Activated CD4-positive, alpha-beta T cell treated with anti-CD3 and anti-CD28 coated beads, Interleukin-2, Interleukin-4, amounts not matched to agents 100 ng/mL and 50 ng/mL, durations not matched to agents 16 hours and 8 hours (primary cell): ENCODE measurements at regions not wholly inside any gene's neighbourhood (a gene's known extent, or its start where the extent isn't known, plus 50 kb on each side); places are given as distances from the start of the nearest gene placed in this dataset.
"Not testable (repeated sequence)": the region's sequence is repeated elsewhere in the genome, so short reads cannot be mapped to it uniquely, and the experiment has no call there.

Experiments used
- DNase-seq: peaks from one replicate; pipeline ENCODE4 v3.0.0-alpha.2; 2020; ENCODE audit warnings: low spot score

DNA sequence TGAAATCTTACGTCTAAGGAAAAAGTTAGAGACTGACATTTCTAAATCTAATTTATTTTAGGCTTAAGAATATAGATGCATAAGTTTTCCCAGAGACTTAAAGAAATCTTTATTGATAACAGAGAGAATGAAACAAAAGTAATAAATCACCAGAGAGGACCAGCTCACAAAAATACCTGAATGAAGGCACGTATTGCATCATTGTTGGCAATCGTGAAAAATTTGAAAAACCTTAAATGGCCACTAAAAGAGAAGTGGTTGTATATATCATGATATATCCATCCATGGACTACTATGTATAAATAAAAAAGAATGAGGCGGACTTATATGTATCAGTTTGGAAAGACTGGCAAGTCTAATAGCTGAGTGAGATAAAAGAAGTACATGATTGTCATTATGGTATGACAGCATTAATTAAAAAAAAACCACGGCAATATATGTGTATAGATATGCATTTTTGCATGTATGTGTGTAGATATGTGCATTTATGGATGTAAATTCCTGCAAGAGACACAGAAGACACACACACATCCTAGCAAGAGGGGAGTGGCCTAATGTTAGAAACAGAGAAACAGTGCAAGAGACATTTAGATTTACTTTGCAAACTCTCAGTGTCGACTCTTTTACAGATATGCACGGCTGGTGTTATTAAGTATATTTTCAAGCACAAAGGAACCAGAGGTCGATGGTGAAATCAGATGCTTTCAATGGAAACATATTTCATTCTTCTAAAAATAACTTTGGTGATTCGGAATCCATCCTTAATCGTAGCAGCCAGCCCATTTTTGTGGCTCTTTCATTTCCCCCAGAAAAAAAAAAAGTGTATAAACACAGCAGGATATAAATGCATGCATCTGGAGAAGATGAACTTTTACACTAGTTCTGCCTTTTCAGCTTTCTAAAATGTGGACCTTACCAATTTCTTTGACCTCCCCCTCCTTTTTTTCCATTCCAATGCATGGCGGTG, 156.1 kb upstream of the SALL4 start:
- no peak for DNase-seq

DNA sequence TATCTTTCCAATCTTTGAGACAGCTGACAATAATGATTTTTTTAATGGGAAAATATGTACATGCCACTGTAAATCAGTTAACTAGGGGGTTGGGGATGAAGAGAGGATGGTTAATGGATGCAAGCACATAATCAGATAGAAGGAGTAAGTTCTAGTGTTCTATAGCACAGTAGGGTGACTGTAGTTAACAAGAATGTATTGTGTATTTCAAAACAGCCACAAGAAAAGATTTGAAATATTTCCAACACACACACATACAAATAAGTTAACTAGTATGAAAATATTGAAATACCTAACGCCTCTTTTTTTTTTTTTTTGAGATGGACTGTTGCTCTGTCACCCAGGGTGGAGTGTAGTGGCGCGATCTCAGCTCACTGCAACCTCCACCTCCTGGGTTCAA, 153.4 kb upstream of the SALL4 start:
- no peak for DNase-seq

DNA sequence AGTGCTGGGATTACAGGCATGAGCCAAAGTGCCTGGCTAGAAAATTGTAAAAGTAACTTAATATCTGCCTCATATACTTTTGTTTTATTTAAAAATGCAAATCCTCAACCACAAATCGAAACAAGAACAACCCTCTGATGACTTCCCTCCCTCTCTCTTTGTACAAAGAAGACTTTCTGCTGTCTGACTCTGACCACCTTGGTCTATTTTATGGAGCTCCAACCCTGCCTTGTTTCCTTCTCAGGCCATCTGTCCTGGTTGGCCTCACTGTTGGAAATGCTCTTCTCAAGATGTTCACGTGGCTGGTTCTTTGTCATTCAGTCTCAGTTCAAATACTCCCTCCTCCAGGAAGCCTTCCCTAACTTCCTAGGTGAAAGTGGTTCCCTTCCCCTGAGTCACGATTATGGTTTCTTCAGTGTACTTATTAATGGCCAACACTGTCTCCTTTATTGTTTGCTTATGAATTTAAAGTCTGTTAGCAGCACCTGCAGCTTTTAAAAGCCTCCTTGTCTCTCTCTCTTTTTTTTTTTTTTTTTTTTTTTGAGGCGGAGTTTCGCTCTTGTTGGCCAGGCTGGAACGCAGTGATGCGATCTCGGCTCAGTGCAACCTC, 151.5 kb upstream of the SALL4 start:
- no peak for DNase-seq

DNA sequence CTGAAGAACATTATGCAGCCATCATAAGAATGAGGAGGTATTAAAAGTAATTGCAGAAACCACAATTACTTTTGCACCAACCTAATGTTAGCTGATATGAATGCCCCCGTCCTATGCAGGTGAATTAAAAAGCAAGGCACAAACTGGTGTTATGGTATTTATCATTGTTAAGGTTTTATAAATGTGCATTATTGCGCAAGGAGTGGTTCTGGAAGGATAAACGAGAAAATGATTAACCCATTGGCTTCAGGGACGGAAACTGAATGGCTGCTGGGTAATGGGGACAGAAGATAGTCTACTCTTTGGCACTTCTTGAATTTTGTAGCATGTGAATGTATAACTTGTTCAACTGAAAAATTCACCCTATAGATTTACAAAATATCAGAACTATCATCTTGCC, 148.6 kb upstream of the SALL4 start:
- DNase-seq: no peak

DNA sequence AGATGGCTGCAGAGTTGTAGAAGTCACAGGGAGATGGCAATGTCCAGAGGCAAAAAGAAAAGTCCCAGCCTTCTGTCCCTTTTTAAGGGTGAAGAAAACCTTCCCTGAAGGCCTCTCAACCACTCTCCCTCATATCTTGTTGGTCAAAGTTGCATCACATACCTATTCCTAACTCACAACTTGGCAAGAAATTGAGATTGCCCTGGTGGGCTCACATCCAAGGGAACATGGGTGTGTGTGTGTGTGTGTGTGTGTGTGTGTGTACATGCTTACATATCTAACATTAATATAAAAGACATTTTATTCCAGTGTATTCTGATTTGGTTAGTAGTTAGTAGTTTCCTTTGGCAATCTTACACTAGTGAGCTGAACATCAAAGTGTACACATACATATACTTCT, 144.3 kb upstream of the SALL4 start:
- no peak for DNase-seq

DNA sequence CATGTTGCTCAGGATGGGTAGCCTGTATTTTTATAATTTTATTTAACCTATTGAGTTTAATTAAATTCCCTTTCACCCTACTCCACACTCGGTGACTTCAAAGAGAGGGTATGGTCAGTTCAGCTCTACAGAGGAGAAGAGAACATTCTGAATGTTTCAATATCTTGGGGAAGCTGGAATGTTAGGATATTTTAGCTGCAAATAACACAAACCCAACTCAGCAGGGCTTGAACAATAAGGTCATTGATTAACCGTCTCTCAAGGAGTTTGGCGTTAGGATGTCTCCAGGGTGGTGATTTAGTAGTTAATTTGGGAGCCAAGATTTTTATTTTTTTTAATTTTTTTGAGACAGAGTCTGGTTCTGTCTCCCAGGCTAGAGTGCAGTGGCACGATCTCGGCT, 143.6 kb upstream of the SALL4 start:
- no peak for DNase-seq

DNA sequence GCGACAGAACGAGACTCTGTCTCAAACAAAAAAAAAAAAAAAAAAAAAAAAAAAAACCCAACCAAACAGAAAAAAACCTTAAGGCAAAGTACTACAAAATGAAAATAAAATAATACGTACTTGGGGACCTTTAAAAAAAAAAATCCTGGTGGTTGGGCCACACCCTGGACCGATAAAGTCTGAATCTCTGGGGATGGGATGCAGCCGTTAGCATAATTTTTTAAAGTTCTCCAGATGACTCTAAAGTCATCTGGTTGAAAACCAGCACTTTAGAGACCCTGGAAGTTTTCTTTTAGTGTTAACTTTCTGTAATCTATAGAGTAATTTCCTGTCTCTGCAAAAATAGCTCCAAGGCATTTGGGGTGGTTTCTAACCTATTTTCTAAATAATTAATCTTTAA, 142.9 kb upstream of the SALL4 start:
- DNase-seq: no peak

DNA sequence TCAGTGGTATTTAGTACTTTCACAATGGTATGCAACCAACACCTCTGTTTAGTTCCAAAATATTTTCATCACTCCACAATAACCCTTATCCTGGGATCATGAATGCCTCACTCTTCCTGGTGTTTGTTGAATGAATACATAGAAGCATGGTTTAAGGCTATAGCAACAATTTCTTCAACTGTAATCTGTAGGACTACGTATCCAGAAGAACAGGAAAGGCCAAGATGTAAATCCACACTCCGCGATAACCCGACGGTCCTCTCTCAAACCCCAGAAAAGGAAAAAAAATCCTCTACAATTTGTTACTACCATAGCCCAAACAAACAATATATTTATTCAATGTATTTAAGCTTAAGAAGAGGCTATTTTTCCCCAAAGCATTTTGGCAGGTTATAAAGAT, 141.4 kb upstream of the SALL4 start:
- no peak for DNase-seq

DNA sequence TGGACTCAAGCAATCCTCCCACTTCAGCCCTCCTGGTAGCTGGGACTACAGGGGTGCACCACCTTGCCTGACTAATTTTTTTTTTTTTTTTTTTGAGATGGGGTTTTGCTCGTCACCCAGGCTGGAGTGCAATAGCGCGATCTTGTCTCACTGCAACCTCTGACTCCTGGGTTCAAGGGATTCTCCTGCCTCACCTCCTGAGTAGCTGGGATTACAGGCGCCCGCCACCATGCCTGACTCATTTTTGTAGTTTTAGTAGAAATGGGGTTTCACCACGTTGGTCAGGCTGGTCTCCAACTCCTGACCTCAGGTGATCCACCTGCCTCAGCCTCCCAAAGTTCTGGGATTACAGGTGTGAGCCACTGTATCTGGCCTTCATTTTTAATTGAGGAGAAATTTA, 141.0 kb upstream of the SALL4 start:
- DNase-seq: not testable (repeated sequence)

DNA sequence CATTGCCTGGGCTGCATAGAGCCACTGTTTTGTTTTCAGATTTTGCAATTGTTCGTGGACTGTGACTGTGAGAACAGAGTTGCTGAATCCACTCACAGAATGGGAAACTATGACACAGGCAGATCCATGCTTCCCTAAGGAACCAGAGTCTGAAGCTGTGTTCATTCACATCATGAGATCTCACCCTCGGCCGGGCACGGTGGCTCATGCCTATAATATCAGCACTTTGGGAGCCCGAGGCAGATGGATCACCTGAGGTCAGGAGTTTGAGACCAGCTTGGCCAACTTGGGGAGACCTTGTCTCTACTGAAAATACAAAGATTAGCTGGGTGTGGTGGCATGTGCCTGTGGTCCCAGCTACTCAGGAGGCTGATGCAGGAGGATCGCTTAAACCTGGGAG, 139.2 kb upstream of the SALL4 start:
- no peak for DNase-seq

DNA sequence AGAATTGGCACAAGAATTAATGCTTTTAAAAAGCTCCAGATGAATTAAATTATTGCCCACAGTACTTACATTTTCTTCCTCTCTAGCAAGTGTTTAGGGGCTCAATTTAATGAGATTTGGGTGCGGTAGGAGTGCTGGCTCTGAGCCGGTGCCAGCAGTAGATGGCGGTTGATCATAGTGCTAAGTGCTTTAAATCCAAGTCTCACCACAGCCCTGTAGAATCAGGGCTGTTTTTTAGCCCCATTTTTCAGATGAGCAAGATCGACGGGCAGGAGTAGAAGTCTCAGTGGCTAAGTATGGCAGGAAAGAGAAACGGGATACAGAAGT, 136.9 kb upstream of the SALL4 start:
- DNase-seq: no peak

DNA sequence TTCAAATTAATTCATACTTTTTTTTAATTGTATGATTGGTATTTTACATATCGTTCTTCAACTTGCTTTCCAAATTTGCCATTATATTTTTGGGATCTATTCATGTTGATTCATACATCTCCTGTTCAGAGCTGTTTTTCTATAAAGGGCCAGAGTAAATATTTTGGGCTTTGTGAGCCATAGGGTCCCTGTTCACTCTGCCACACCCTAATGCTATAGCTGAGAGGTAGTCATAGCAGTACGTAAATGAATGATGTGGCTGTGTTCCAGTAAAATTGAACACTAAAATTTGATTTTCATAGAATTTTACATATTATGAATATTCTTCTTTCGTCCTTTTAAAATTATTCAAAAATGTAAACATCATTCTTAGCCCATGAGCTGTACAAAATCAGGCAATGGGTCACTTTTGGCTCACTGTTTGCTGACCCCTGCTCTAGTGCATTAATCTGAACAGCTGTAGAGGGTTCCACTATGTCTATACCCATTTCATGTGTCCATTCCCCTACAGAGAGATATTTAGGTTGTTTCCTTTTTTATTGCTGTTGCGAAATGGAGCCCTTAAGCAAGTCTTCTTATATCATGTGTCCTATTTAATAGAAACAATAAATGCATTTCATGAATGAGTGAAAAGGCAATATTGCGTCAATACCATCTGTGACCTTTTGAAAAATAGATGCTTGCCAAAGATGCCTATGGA, 136.4 kb upstream of the SALL4 start:
- no peak for DNase-seq

DNA sequence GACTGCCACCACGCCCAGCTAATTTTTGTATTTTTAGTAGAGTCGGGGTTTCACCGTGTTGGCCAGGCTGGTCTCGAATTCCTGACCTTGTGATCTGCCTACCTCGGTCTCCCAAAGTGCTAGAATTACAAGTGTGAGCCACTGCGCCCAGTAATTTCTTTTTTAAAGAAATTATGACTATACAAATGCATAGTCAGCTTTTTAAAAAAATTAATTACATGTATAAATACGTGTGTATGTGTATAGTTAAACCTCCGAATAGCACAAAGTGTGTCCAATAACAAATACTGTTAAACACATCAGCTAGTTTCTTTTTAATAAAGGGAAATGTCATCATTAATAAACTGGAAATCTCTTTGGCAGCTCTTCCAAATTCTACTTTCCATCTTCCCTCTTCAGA, 135.5 kb upstream of the SALL4 start:
- no peak for DNase-seq

DNA sequence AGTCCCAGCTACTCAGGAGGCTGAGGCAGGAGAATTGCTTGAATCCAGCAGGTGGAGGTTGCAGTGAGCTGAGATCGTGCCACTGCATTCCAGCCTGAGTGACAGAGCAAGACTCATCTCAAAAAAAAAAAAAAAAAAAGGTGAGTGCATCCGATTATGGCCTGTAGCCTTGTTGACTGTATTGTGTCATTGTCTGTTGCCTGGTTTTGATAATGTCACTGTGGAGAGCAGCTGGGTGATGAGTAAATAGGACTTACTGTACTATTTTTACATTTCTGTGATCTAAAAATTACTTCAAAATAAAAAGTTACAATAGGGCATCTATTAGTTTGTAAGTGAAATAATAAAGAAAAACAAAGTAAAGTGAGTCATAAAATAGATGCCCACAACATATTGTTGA, 134.1 kb upstream of the SALL4 start:
- no peak for DNase-seq

DNA sequence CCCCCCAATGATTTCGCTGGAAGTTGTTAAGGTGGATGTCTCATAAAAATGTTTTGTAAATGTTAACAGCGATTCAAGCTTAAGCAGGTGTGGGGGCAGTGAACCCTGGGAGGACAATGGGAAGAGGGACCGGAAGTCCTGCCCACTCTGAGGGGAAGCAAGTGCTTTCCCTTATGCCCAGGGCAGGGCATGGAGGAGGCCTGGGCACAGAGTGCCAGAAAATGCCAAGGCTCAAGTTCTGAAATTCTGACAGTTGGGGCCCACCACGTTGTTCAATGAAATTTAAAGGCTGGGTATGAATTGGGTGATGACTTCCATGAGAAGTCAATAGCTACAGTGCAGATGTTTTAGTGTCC, 132.7 kb upstream of the SALL4 start:
- no peak for DNase-seq

DNA sequence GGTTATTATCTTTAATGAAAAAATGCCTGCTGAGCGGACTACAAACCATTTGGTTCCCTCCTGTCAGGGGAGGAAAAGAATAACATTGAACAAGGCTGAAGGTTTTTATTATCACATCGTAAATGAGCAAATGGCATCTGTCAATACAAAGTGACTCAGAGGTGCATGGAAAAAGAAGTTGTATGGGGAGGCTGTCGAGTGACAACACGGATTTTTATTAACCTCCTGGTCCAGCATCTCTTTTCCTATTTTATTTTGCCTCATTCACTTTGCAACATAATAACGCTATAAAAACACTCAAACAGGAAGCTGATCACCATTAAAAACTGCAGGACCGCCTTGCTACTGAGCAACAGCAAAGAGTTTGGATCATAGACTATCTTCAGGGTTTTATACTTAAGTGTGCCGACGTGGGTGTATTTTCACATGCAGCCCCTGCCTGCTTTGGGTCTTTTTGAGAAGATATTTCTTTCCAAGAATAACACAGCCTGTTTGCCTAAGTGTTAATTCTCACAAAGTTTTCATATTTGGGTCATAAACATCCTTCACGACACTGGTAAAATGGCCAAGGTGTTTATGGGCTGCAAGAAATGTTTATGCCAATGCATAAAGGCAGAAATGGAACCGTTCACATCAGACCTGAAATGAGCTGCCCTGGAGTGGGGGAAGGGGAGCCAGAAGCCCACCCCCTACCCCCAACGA, 132.1 kb upstream of the SALL4 start:
- DNase-seq: no peak

DNA sequence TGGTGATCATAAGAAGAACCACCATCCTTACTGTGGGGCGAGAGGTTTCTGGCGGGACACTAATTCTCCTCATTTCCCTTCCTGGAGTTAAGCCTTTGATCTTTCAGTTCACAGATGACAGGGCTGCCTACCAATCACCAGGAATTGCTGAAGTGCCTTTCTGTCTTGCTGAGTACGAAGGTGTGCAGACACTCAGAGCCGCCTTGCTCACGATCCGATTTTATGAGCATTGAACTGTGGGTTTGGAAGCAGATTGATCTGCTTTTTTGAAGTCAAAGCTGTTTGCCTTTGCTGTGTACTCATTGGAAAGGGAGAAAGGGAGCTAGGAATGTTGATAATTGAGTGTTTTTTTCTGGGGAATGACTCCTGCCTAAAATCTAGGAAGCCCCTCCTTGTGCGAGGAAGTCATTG, 129.1 kb upstream of the SALL4 start:
- DNase-seq: no peak

DNA sequence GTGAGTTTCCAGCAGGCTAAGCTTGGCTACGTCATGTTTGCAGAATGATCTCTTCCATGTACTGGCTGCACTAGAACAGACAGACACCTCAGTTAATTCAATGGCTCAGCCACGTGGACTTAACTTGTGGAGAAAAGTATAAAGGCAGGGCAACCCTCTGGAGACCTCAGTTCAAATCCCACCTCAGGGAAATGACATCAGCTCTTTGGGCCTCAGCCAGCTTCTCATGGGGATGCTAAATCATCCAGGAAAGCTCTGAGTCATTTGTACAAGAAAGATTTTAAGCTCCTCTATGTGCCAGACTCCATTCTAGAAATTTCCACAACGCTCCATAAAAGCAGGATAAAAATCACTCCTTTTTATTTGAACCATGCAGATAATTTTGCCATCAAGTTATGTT, 128.5 kb upstream of the SALL4 start:
- DNase-seq: no peak

DNA sequence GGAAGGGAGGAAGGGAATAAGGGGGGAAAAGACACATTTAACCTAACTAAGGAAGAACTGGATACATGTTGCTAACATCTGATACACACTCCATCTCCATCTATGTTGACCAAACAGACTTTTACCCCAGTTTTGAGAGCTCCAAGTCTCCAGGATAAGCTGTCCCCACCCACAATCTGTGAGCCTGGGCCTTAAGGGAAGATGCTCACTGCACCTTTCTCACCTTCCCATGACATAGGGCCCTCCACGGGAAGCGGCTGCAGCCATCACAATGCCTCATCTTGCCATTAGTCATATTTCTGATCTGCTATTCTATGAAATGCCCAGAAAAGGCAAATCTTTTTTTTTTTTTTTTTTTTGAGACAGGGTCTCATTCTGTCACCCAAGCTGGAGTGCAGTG, 126.6 kb upstream of the SALL4 start:
- no peak for DNase-seq

DNA sequence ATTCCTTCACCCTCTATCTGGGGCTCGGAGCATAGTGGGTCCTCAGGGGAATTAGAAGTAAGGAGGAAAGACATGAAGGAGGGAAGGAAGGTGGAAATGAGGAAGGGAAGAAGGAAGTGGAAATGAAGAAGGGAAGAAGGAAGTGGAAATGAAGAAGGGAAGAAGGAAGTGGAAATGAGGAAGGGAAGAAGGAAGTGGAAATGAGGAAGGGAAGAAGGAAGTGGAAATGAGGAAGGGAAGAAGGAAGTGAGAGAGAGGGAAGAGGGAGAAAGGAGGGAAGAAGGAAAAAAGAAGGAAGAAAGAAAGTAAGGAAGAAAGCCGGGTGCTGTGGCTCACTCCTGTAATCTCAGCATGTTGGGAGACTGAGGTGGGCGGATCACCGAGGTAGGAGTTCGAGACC, 125.6 kb upstream of the SALL4 start:
- DNase-seq: not testable (repeated sequence)

DNA sequence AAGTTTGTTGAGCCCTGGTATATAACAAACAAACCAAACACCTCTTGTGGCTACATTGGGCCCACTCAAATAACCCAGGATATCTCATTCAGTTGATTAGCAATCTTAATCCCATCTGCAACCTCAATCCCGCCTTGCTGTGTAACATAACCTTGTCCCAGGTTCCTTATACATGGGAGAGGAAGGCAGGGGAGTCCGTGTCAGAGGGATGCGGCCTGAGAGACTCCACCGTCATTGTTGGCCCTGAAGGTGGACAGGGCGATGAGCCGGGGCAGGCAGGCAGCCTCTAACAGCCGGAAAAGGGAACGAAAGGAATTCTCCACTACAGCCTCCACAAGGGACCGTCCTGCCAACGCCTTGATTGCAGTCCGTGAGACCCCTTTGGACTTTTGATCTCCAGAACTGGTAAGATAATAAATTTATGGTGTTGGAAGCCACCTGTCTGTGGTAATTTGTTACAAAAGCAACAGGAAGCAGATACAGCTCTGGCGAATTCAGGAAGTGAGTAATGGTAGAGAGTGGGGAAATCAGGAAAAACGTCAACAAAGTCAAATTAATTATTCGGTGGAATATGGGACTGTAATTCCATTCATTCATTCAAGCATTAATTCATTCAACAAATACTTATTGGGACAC, 124.5 kb upstream of the SALL4 start:
- DNase-seq: no peak

DNA sequence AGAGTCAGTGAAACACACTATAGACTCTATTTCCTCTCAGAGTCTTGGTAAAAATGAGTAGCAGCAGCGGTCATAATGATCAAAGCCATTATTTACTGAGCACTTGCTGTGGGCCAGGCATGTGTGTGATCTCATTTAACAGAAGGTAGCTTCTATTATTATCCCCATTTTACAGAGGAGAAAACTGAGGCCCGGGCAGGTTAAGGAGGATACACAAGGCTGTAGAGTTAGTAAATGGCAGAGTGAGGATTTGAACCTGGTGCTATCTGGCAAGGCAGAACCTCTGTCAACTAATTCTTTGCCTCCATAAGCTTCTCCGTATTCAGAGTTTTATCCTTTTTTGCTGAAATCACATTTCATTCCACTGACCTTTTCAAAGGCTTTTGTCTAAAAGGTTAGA, 122.2 kb upstream of the SALL4 start:
- no peak for DNase-seq
